UCSD-AML1 (cell line): ENCODE measurements at regions not wholly inside any gene's neighbourhood (a gene's known extent, or its start where the extent isn't known, plus 50 kb on each side); places are given as distances from the start of the nearest gene placed in this dataset.
"Not testable (repeated sequence)": the region's sequence is repeated elsewhere in the genome, so short reads cannot be mapped to it uniquely, and the experiment has no call there.

ENCODE experiments used
- DNase-seq: peaks from one replicate; lab custom pipeline; 2025; ENCODE audit not compliant: unreplicated experiment; lab: John Stamatoyannopoulos, UW

- no peak for DNase-seq
Observed at GRCh38 chr4:116055857-116056827, 942.7 kb upstream of the NDST4 start.

- DNase-seq: no peak
Observed at GRCh38 chr4:116027311-116027710, 913.9 kb upstream of the NDST4 start.

GRCh38 chr4:116024954-116025708 is 911.7 kb upstream of the NDST4 start:
- no peak for DNase-seq

GRCh38 chr4:116023049-116023448 is 909.6 kb upstream of the NDST4 start:
- DNase-seq: no peak

- no peak for DNase-seq
Observed at GRCh38 chr4:116020141-116020722, 906.8 kb upstream of the NDST4 start.

GRCh38 chr4:116018831-116019230 is 905.4 kb upstream of the NDST4 start:
- DNase-seq: no peak

- DNase-seq: peak; percentile 13
Observed at GRCh38 chr4:116016201-116016600, 902.8 kb upstream of the NDST4 start.

GRCh38 chr4:116015549-116015948 is 902.1 kb upstream of the NDST4 start:
- DNase-seq: no peak

GRCh38 chr4:116015062-116015461 is 901.6 kb upstream of the NDST4 start:
- DNase-seq: no peak

GRCh38 chr4:116010923-116011322 is 897.5 kb upstream of the NDST4 start:
- DNase-seq: no peak

GRCh38 chr4:116005806-116006088 is 892.3 kb upstream of the NDST4 start:
- no peak for DNase-seq

GRCh38 chr4:116005037-116005805 is 891.8 kb upstream of the NDST4 start:
- no peak for DNase-seq

GRCh38 chr4:116001291-116001690 is 887.9 kb upstream of the NDST4 start:
- DNase-seq: no peak

GRCh38 chr4:115986573-115986972 is 873.2 kb upstream of the NDST4 start:
- DNase-seq: no peak

- not testable (repeated sequence) for DNase-seq
Observed at GRCh38 chr4:115975421-115976001, 862.1 kb upstream of the NDST4 start.

GRCh38 chr4:115973768-115974167 is 860.3 kb upstream of the NDST4 start:
- DNase-seq: no peak

GRCh38 chr4:115972967-115973366 is 859.5 kb upstream of the NDST4 start:
- DNase-seq: no peak

GRCh38 chr4:115970859-115971258 is 857.4 kb upstream of the NDST4 start:
- DNase-seq: no peak

GRCh38 chr4:115969756-115970155 is 856.3 kb upstream of the NDST4 start:
- no peak for DNase-seq

GRCh38 chr4:115965588-115965987 is 852.2 kb upstream of the NDST4 start:
- DNase-seq: no peak
